Heart right ventricle (tissue), 16 donors: ENCODE measurements at regions not wholly inside any gene's neighbourhood (a gene's known extent, or its start where the extent isn't known, plus 50 kb on each side); places are given as distances from the start of the nearest gene placed in this dataset.

Source experiments
- ATAC-seq, 8 donors: fragments of 200-7000 bp; cut with Tn5 transposase; one replicate each; pipeline ENCODE4 v1.9.1; 2020; ENCODE audit warnings: mild to moderate bottlenecking in 8 of 8, moderate library complexity in 8 of 8, moderate number of reproducible peaks in 1 of 8
- DNase-seq, 2 donors: peaks; one replicate each; pipeline ENCODE4 v3.0.0-alpha.2; 2020
- H3K27ac ChIP-seq, 10 donors: fragments of 200-600 bp; sonication (generic) in 2 of 10; one replicate each; pipeline versions ENCODE4 v1.5.0 to v1.8.0; 2020 to 2022; ENCODE audit warnings: mild to moderate bottlenecking in 3 of 10
- H3K27me3 ChIP-seq, 7 donors: fragments of 200-600 bp; one replicate each; pipeline ENCODE4 v1.8.0; 2021 to 2022; ENCODE audit warnings: mild to moderate bottlenecking in 2 of 7
- H3K36me3 ChIP-seq, 9 donors: fragments of 200-600 bp; sonication (generic) in 1 of 9; one replicate each; pipeline versions ENCODE4 v1.5.0 to v1.8.0; 2020 to 2022; ENCODE audit warnings: mild to moderate bottlenecking in 2 of 9
- H3K4me1 ChIP-seq, 9 donors: fragments of 200-600 bp; sonication (generic) in 1 of 9; one replicate each; pipeline versions ENCODE4 v1.5.0 to v1.8.0; 2020 to 2022; ENCODE audit warnings: mild to moderate bottlenecking in 4 of 9
- H3K4me3 ChIP-seq, 10 donors: fragments of 200-600 bp; sonication (generic) in 2 of 10; one replicate each; pipeline versions ENCODE4 v1.5.0 to v1.8.0; 2020 to 2022; ENCODE audit warnings: mild to moderate bottlenecking in 7 of 10, moderate library complexity in 2 of 10
- H3K9me3 ChIP-seq, 11 donors: fragments of 200-600 bp in 10 of 11; sonication (generic) in 2 of 11; one replicate each; pipeline versions ENCODE4 v1.5.0 to v1.8.0; 2013 to 2022; ENCODE audit warnings: mild to moderate bottlenecking in 2 of 11, control low read depth in 1 of 11, moderate library complexity in 1 of 11
- CTCF ChIP-seq, 9 donors: fragments of 200-600 bp; sonication (generic) in 2 of 9; IDR thresholded peaks; one replicate each; pipeline versions ENCODE4 v1.5.0 to v1.8.0; 2021 to 2022; ENCODE audit warnings: antibody characterized with exemption in 9 of 9, mild to moderate bottlenecking in 5 of 9, moderate library complexity in 1 of 9
- WGBS, 2 donors: extraction: QIAGEN DNeasy Blood & Tissue Kit; methylation state at CpG; one replicate each; pipeline ENCODE4 v1.1.7; 2013; ENCODE audit warnings: inconsistent platforms in 1 of 2; 5-methylcytosine and 5-hydroxymethylcytosine counted together
- intact Hi-C, 10 donors: fragments of 100-400 bp; cut with DNase I; formaldehyde crosslinking; loops; one replicate each; pipeline versions ENCODE4 v1.11.1 to v1.14.2; 2022
- donor health status: Arrhythmogenic right ventricular cardiomyopathy.
- donor health status: ischemic (EF 13 %, LVEDD 7.1; RV severe dilation, severe dysfunction).
- donor health status: healthy with polysubstance abuse.
- donor health status: DM: no; HTN: yes; CAD: no.
- donor health status: DM: no; HTN: no; CAD: no.
- donor health status: ischemic (EF 25% LVEDD 6.9; RV normal size, moderate dysfunction).
- donor health status: ischemic (EF 25% LVEDD 5.7; RV mildly dilated, moderate dysfunction).
- donor health status: healthy.
- donor health status: DM: yes; HTN: yes; CAD: no.
- donor health status: Ischemic cardiomyopathy.
- donor health status: ischemic (EF 35%, LVEDD 5.7; RV mildly dilated, moderate dysfunction).
- donor health status: nonischemic (EF 11% LVEDD 7.7; RV severe dilation, severe dysfunction).
- donor health status: DM: yes; HTN: yes; CAD: no.
- donor health status: PGD.
- donor health status: ischemic (EF 29% LVEDD 5.4; RV normal size, mild dysfunction).
- donor health status: nonischemic (EF 23%, LVEDD 6.1; RV moderate dilation, normal function).

- TF ChIP-seq CTCF (IDR thresholded peaks at IDR 0.05), result no peak
- no peak overlapping the region for H3K4me3 ChIP-seq
- no peaks in the 10 kb centered on the region for H3K4me1 ChIP-seq
- WGBS, 2 donors, result 68 to 72% methylated on average over 9 of the region's 9 CpGs
- no peak overlapping the region for H3K27ac ChIP-seq
- ATAC-seq (no peak), DNase-seq (no peak)
- intact Hi-C loops, result no loop called here
- no peaks in the 10 kb centered on the region for H3K36me3 ChIP-seq
- H3K27me3 ChIP-seq, result peaks cover 0 to 35% (median 20%) of the 10 kb centered on the region in 7 donors
- no peaks in the 10 kb centered on the region for H3K9me3 ChIP-seq
These were observed 180.4 kb downstream of the URI1 start for GRCh38 chr19:30122431-30122830.

GRCh38 chr19:30123119-30123518, 181.1 kb downstream of the URI1 start:
- H3K4me3 ChIP-seq, result no peak overlapping the region
- no peaks in the 10 kb centered on the region for H3K4me1 ChIP-seq
- peaks cover 0 to 35% (median 20%) of the 10 kb centered on the region in 7 donors for H3K27me3 ChIP-seq
- no peaks in the 10 kb centered on the region for H3K36me3 ChIP-seq
- intact Hi-C loops, result no loop called here
- no peak overlapping the region for H3K27ac ChIP-seq
- DNase-seq (no peak), ATAC-seq (no peak)
- 77 to 80% methylated on average over 14 of the region's 14 CpGs for WGBS, 2 donors
- no peaks in the 10 kb centered on the region for H3K9me3 ChIP-seq
- TF ChIP-seq CTCF (IDR thresholded peaks at IDR 0.05), result no peak

GRCh38 chr19:30123611-30124010, 181.6 kb downstream of the URI1 start:
- Histone ChIP-seq H3K4me1 (no peaks in the 10 kb centered on the region), H3K4me3 (no peak overlapping the region), H3K27me3 (peaks cover 0 to 35% (median 20%) of the 10 kb centered on the region in 7 donors), H3K27ac (no peak overlapping the region), H3K9me3 (no peaks in the 10 kb centered on the region), H3K36me3 (no peaks in the 10 kb centered on the region)
- no peak for ATAC-seq
- no peak for DNase-seq
- intact Hi-C loops, result no loop called here
- TF ChIP-seq CTCF (IDR thresholded peaks at IDR 0.05), result no peak
- 49 to 59% methylated on average over 9 of the region's 9 CpGs for WGBS, 2 donors

GRCh38 chr19:30128211-30128610, 186.2 kb downstream of the URI1 start:
- WGBS, 2 donors, result 80 to 81% methylated on average over 6 of the region's 6 CpGs
- Histone ChIP-seq H3K4me3 (no peak overlapping the region), H3K9me3 (no peaks in the 10 kb centered on the region), H3K4me1 (no peaks in the 10 kb centered on the region), H3K36me3 (no peaks in the 10 kb centered on the region), H3K27me3 (peaks cover 0 to 13% (median 2%) of the 10 kb centered on the region in 7 donors), H3K27ac (no peak overlapping the region)
- TF ChIP-seq CTCF (IDR thresholded peaks at IDR 0.05), result no peak
- intact Hi-C loops, result no loop called here
- no peak for DNase-seq
- ATAC-seq, result no peak
